Left lung (tissue), 4 donors: ENCODE measurements at regions not wholly inside any gene's neighbourhood (a gene's known extent, or its start where the extent isn't known, plus 50 kb on each side); places are given as distances from the start of the nearest gene placed in this dataset.

Experiments
- ATAC-seq: fragments of 200-7000 bp; cut with Tn5 transposase; one replicate; pipeline ENCODE4 v1.9.1; 2020; ENCODE audit warnings: moderate library complexity
- DNase-seq, 4 donors: peaks; one replicate each; pipeline ENCODE4 v3.0.0-alpha.2; 2013 to 2020
- H3K27ac ChIP-seq, 2 donors: fragments of 200-600 bp; sonication (generic) in 1 of 2; one replicate each; pipeline versions ENCODE4 v1.5.0 to v1.8.0; 2020 to 2021
- H3K27me3 ChIP-seq, 2 donors: fragments of 200-600 bp; sonication (generic) in 1 of 2; one replicate each; pipeline versions ENCODE4 v1.5.0 to v1.8.0; 2020 to 2021
- H3K36me3 ChIP-seq, 2 donors: fragments of 200-600 bp; sonication (generic) in 1 of 2; one replicate each; pipeline versions ENCODE4 v1.5.0 to v1.8.0; 2020 to 2021
- H3K4me1 ChIP-seq, 2 donors: fragments of 200-600 bp; one replicate each; pipeline ENCODE4 v1.8.0; 2021
- H3K4me3 ChIP-seq, 2 donors: fragments of 200-600 bp; sonication (generic) in 1 of 2; one replicate each; pipeline versions ENCODE4 v1.5.0 to v1.8.0; 2020 to 2021; ENCODE audit warnings: mild to moderate bottlenecking in 1 of 2
- H3K9me3 ChIP-seq, 2 donors: fragments of 200-600 bp; sonication (generic) in 1 of 2; one replicate each; pipeline versions ENCODE4 v1.5.0 to v1.8.0; 2020 to 2021
- CTCF ChIP-seq, 2 donors: fragments of 200-600 bp; sonication (generic) in 1 of 2; IDR thresholded peaks; one replicate each; pipeline versions ENCODE4 v1.5.0 to v1.8.0; 2021; ENCODE audit warnings: antibody characterized with exemption in 2 of 2
- intact Hi-C, 2 donors: fragments of 100-400 bp; cut with DNase I; formaldehyde crosslinking; loops; one replicate each; pipeline versions ENCODE4 v1.11.2 to v1.14.2; 2022
- donor health status: DM: no; HTN: yes; CAD: no.
- donor health status: DM: no; HTN: no; CAD: no.

- no peak for TF ChIP-seq CTCF (IDR thresholded peaks at IDR 0.05)
- no peaks in the 10 kb centered on the region for H3K4me1 ChIP-seq
- peaks cover 0 to 11% of the 10 kb centered on the region in 2 donors for H3K9me3 ChIP-seq
- ATAC-seq (no peak), DNase-seq (no peak)
- no peaks in the 10 kb centered on the region for H3K27me3 ChIP-seq
- no peaks in the 10 kb centered on the region for H3K36me3 ChIP-seq
- no peak overlapping the region for H3K27ac ChIP-seq
- intact Hi-C loops, result no loop called here
- no peak overlapping the region for H3K4me3 ChIP-seq
Measured at GRCh38 chr5:19143935-19144334, 844.1 kb downstream of the CDH18 start.

GRCh38 chr5:19169426-19169825 is 818.6 kb downstream of the CDH18 start:
- no peak for DNase-seq
- no peaks in the 10 kb centered on the region for H3K27me3 ChIP-seq
- ATAC-seq, result no peak
- H3K4me3 ChIP-seq, result no peak overlapping the region
- no peaks in the 10 kb centered on the region for H3K4me1 ChIP-seq
- intact Hi-C loops, result no loop called here
- H3K27ac ChIP-seq, result no peak overlapping the region
- no peak for TF ChIP-seq CTCF (IDR thresholded peaks at IDR 0.05)
- no peaks in the 10 kb centered on the region for H3K9me3 ChIP-seq
- H3K36me3 ChIP-seq, result no peaks in the 10 kb centered on the region

- Histone ChIP-seq H3K4me3 (no peak overlapping the region), H3K27me3 (no peaks in the 10 kb centered on the region), H3K36me3 (no peaks in the 10 kb centered on the region), H3K4me1 (no peaks in the 10 kb centered on the region), H3K9me3 (no peaks in the 10 kb centered on the region), H3K27ac (no peak overlapping the region)
- no peak for TF ChIP-seq CTCF (IDR thresholded peaks at IDR 0.05)
- ATAC-seq (no peak), DNase-seq (no peak)
- intact Hi-C loops, result no loop called here
Measured at GRCh38 chr5:19172926-19173470, 815.0 kb downstream of the CDH18 start.

GRCh38 chr5:19175776-19176570 is 812.0 kb downstream of the CDH18 start:
- intact Hi-C loops, result no loop called here
- Histone ChIP-seq H3K27ac (no peak overlapping the region), H3K27me3 (no peaks in the 10 kb centered on the region), H3K4me3 (no peak overlapping the region), H3K36me3 (no peaks in the 10 kb centered on the region), H3K9me3 (no peaks in the 10 kb centered on the region), H3K4me1 (no peaks in the 10 kb centered on the region)
- TF ChIP-seq CTCF (IDR thresholded peaks at IDR 0.05), result no peak
- ATAC-seq (no peak), DNase-seq (no peak)

GRCh38 chr5:19179571-19179970 is 808.4 kb downstream of the CDH18 start:
- DNase-seq, result no peak
- ATAC-seq, result no peak
- Histone ChIP-seq H3K4me1 (no peaks in the 10 kb centered on the region), H3K4me3 (no peak overlapping the region), H3K27ac (no peak overlapping the region), H3K36me3 (no peaks in the 10 kb centered on the region), H3K9me3 (no peaks in the 10 kb centered on the region), H3K27me3 (no peaks in the 10 kb centered on the region)
- intact Hi-C loops, result no loop called here
- TF ChIP-seq CTCF (IDR thresholded peaks at IDR 0.05), result no peak
